HCT116 (cell line): ENCODE measurements at regions not wholly inside any gene's neighbourhood (a gene's known extent, or its start where the extent isn't known, plus 50 kb on each side); places are given as distances from the start of the nearest gene placed in this dataset.

ENCODE experiments used
- ATAC-seq: fragments of 200-7000 bp; cut with Tn5 transposase; 2 replicates; pipeline ENCODE4 v1.9.1; 2020; ENCODE audit warnings: mild to moderate bottlenecking, moderate library complexity
- BruUV-seq: library from RNA; stranded (reverse); fragments of 400-500 nt; replicated peaks from 2 replicates; lab custom pipeline; 2021; lab: Mats Ljungman, UMichigan
- CTCF ChIA-PET: fragments of 300-600 bp; sonication (Branson Sonifier 250); formaldehyde crosslinking; loops from one replicate; lab custom pipeline; 2021; ENCODE audit warnings: antibody characterized with exemption; lab: Charles Lee
- POLR2A ChIA-PET: fragments of 300-600, 350-600 bp; sonication (Branson Sonifier 250); formaldehyde crosslinking; loops from one replicate; lab custom pipeline; 2021; ENCODE audit warnings: antibody characterized with exemption; lab: Charles Lee
- RAD21 ChIA-PET, 2 experiments: fragments of 300-600 bp; sonication (Branson Sonifier 250); formaldehyde crosslinking; loops; one replicate each; lab custom pipeline; 2023; ENCODE audit warnings: low total read pairs in 2 of 2; ENCODE audit not compliant: uncharacterized antibody in 2 of 2, unreplicated experiment in 2 of 2, low non-redundant PET in 1 of 2; lab: Charles Lee
- DNase-seq: peaks from one replicate; pipeline ENCODE4 v3.0.0-alpha.2; 2010; ENCODE audit warnings: low read depth, low spot score
- H2AFZ ChIP-seq: fragments of 200-600 bp; shearing (Covaris generic), sonication (generic); 2 replicates; pipeline ENCODE4 v1.6.1; 2017; ENCODE audit warnings: low read depth, mixed run types, mixed read lengths, antibody characterized with exemption, low read length; ENCODE audit not compliant: poor library complexity, severe bottlenecking
- H3K27ac ChIP-seq: 2 replicates; pipeline ENCODE4 v1.5.1; 2012; ENCODE audit warnings: low read depth, low read length
- H3K27me3 ChIP-seq: fragments of 200-600 bp; sonication (generic); 2 replicates; pipeline ENCODE4 v1.6.1; 2016; ENCODE audit warnings: mixed run types, low read length, mixed read lengths; ENCODE audit not compliant: insufficient read depth
- H3K36me3 ChIP-seq, 2 experiments: fragments of 200-500 bp in 1 of 2; fragments of 200-600 bp in 1 of 2; sonication (Bioruptor generic) in 1 of 2; sonication (generic) in 1 of 2; 2 replicates each; pipeline versions ENCODE4 v1.5.1 to v1.6.1; 2014 to 2016; ENCODE audit warnings: low read length in 2 of 2, inconsistent platforms in 1 of 2, mixed read lengths in 1 of 2, mixed run types in 1 of 2; ENCODE audit not compliant: insufficient read depth in 2 of 2, control insufficient read depth in 1 of 2
- H3K4me1 ChIP-seq, 2 experiments: fragments of 200-600 bp in 1 of 2; sonication (generic) in 1 of 2; 2 replicates each; pipeline versions ENCODE4 v1.5.1 to v1.6.1; 2012 to 2017; ENCODE audit warnings: low read length in 2 of 2, inconsistent platforms in 1 of 2, mild to moderate bottlenecking in 1 of 2, mixed read lengths in 1 of 2, mixed run types in 1 of 2, moderate library complexity in 1 of 2; ENCODE audit not compliant: insufficient read depth in 2 of 2, control insufficient read depth in 1 of 2
- H3K4me2 ChIP-seq: fragments of 200-600 bp; sonication (generic); 2 replicates; pipeline ENCODE4 v1.6.1; 2017; ENCODE audit warnings: mixed run types, low read length, mixed read lengths
- H3K4me3 ChIP-seq, 2 experiments: fragments of 200-600 bp in 1 of 2; sonication (generic) in 1 of 2; replicated peaks in 1 of 2; 2 replicates each; pipeline ENCODE4 v1.5.1; 2011 to 2016; ENCODE audit warnings: low read length in 2 of 2, control low read depth in 1 of 2, low read depth in 1 of 2, mild to moderate bottlenecking in 1 of 2, mixed read lengths in 1 of 2, mixed run types in 1 of 2
- H3K79me2 ChIP-seq: fragments of 200-600 bp; sonication (generic); 2 replicates; pipeline ENCODE4 v1.6.1; 2017; ENCODE audit warnings: mild to moderate bottlenecking, mixed run types, low read length, moderate library complexity, mixed read lengths; ENCODE audit not compliant: insufficient read depth
- H3K9ac ChIP-seq: fragments of 200-600 bp; sonication (generic); 2 replicates; pipeline ENCODE4 v1.6.1; 2016; ENCODE audit warnings: low read length, mixed read lengths
- H3K9me2 ChIP-seq: fragments of 200-600 bp; sonication (generic), shearing (Covaris generic); 2 replicates; pipeline ENCODE4 v1.6.1; 2017; ENCODE audit warnings: mixed run types, mild to moderate bottlenecking, moderate library complexity; ENCODE audit not compliant: insufficient read depth
- H3K9me3 ChIP-seq, 2 experiments: fragments of 200-500 bp in 1 of 2; fragments of 200-600 bp in 1 of 2; sonication (Bioruptor generic) in 1 of 2; sonication (generic) in 1 of 2; 2 replicates each; pipeline ENCODE4 v1.6.1; 2014 to 2017; ENCODE audit warnings: low read length in 2 of 2, mixed read lengths in 2 of 2, inconsistent platforms in 1 of 2, low read depth in 1 of 2, mild to moderate bottlenecking in 1 of 2, mixed run types in 1 of 2, moderate library complexity in 1 of 2; ENCODE audit not compliant: control insufficient read depth in 1 of 2, insufficient read depth in 1 of 2
- H4K20me1 ChIP-seq: fragments of 200-600 bp; sonication (generic), shearing (Covaris generic); 2 replicates; pipeline ENCODE4 v1.6.1; 2017; ENCODE audit warnings: mixed run types, mild to moderate bottlenecking, moderate library complexity; ENCODE audit not compliant: insufficient read depth
- CBX3 ChIP-seq: IDR thresholded peaks from 2 replicates; pipeline ENCODE4 v1.6.1; 2012; ENCODE audit warnings: low read depth
- CEBPB ChIP-seq: IDR thresholded peaks from 2 replicates; pipeline ENCODE4 v1.6.1; 2012; ENCODE audit warnings: low read depth
- EGR1 ChIP-seq: IDR thresholded peaks from 2 replicates; pipeline ENCODE4 v1.6.1; 2012; ENCODE audit warnings: low read depth
- ELF1 ChIP-seq: IDR thresholded peaks from 2 replicates; pipeline ENCODE4 v1.6.1; 2012; ENCODE audit warnings: low read depth, borderline replicate concordance
- EZH2 ChIP-seq: fragments of 200-600 bp; sonication (generic); IDR thresholded peaks from 2 replicates; pipeline ENCODE4 v1.6.1; 2017; ENCODE audit warnings: antibody characterized with exemption, mixed run types
- EZH2phosphoT487 ChIP-seq: fragments of 200-600 bp; IDR thresholded peaks from 2 replicates; pipeline ENCODE4 v1.6.1; 2018; ENCODE audit warnings: antibody characterized with exemption, borderline replicate concordance
- JUND ChIP-seq: IDR thresholded peaks from 2 replicates; pipeline ENCODE4 v1.6.1; 2012
- POLR2A ChIP-seq: IDR thresholded peaks from 2 replicates; pipeline ENCODE4 v1.7.0; 2011; ENCODE audit warnings: borderline replicate concordance; ENCODE audit not compliant: insufficient read depth, insufficient read length; ENCODE audit errors: extremely low read depth
- POLR2AphosphoS5 ChIP-seq: IDR thresholded peaks from 2 replicates; pipeline ENCODE4 v1.6.1; 2011; ENCODE audit warnings: mild to moderate bottlenecking, low read depth, low read length, moderate library complexity
- RAD21 ChIP-seq: IDR thresholded peaks from 2 replicates; pipeline ENCODE4 v1.6.1; 2012; ENCODE audit warnings: low read depth, mild to moderate bottlenecking
- SRF ChIP-seq: IDR thresholded peaks from 2 replicates; pipeline ENCODE4 v1.6.1; 2012; ENCODE audit warnings: low read depth
- TCF7L2 ChIP-seq: IDR thresholded peaks from 2 replicates; pipeline ENCODE4 v1.7.0; 2011; ENCODE audit warnings: borderline replicate concordance, inconsistent platforms; ENCODE audit not compliant: insufficient read depth, insufficient read length; ENCODE audit errors: extremely low read depth
- YY1 ChIP-seq: IDR thresholded peaks from 2 replicates; pipeline ENCODE4 v1.6.1; 2011; ENCODE audit warnings: low read length, low read depth, moderate library complexity, mild to moderate bottlenecking; ENCODE audit not compliant: insufficient replicate concordance; ENCODE audit errors: extremely low read depth
- ZNF274 ChIP-seq: fragments of 200-500 bp; sonication (Bioruptor generic); IDR thresholded peaks from 2 replicates; pipeline ENCODE4 v1.6.1; 2014; ENCODE audit warnings: mild to moderate bottlenecking, low read depth, low read length, inconsistent platforms
- intact Hi-C: fragments of 100-400 bp; cut with micrococcal nuclease; formaldehyde crosslinking; loops from 2 replicates; pipeline ENCODE4 v1.10.0; 2022
- TF ChIP-seq, protein P1 (sequence below): IDR thresholded peaks from 2 replicates; pipeline ENCODE4 v1.6.1; 2012; ENCODE audit warnings: low read depth
- TF ChIP-seq, protein P2 (sequence below): IDR thresholded peaks from 2 replicates; pipeline ENCODE4 v1.6.1; 2012

DNA sequence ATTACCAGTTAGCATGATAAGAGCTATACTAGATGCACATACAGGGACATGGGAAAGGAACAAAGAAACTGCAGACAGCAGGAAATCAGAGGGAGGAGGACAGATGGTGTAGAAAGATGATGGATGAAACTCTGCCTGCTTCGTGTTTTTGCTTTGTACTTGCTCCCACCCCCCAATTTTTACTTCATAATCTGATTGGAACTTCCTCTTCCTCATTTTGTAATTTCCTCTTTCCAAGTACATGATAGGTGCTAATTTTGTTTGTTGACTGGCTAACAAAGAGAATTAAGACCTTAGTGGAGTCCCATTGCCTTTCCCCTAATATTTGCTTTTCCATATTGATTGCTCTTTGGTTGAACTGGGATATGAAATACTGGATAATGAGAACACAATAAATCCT is 76.0 kb upstream of the PELI1 start (continued):
- TF ChIP-seq, protein P1, sequence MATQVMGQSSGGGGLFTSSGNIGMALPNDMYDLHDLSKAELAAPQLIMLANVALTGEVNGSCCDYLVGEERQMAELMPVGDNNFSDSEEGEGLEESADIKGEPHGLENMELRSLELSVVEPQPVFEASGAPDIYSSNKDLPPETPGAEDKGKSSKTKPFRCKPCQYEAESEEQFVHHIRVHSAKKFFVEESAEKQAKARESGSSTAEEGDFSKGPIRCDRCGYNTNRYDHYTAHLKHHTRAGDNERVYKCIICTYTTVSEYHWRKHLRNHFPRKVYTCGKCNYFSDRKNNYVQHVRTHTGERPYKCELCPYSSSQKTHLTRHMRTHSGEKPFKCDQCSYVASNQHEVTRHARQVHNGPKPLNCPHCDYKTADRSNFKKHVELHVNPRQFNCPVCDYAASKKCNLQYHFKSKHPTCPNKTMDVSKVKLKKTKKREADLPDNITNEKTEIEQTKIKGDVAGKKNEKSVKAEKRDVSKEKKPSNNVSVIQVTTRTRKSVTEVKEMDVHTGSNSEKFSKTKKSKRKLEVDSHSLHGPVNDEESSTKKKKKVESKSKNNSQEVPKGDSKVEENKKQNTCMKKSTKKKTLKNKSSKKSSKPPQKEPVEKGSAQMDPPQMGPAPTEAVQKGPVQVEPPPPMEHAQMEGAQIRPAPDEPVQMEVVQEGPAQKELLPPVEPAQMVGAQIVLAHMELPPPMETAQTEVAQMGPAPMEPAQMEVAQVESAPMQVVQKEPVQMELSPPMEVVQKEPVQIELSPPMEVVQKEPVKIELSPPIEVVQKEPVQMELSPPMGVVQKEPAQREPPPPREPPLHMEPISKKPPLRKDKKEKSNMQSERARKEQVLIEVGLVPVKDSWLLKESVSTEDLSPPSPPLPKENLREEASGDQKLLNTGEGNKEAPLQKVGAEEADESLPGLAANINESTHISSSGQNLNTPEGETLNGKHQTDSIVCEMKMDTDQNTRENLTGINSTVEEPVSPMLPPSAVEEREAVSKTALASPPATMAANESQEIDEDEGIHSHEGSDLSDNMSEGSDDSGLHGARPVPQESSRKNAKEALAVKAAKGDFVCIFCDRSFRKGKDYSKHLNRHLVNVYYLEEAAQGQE = no peak
- TF ChIP-seq JUND = no peak
- no peak for TF ChIP-seq YY1
- TF ChIP-seq CBX3 = no peak
- TF ChIP-seq CEBPB = no peak
- TF ChIP-seq ELF1 = no peak
- TF ChIP-seq, all 23 proteins: peak for 0

DNA sequence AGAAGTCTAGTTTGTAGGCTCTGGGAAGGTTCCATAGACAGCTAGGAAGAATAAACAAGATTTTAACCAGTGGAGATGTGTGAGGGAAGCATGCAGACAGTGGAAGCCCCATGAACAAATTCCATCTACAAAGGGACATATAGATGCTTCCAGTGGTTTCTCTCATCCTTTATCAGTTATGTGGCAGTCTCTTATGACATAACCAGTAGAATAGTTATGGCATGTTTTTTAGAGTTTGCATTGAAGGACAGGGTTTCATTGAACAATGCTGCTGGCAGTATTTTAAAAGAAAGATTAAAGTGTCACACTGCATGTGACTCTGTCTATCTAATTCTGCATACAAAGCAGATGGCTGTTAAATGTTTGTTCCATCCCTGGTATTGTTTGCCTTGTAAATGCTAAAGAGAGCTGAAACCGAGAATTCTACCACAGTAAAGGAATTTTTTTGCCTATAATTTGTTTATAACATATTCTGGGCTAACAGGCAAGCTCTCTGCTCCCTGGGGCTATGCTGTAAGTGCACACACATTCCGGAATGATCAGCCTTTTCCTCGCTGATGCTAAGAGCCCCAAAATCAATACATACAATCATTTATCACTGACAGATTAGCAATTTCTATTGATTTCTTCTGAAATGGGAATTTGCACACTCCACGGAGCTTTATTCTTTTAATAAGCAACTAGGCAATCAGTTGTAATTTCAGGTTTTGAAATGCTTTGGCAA is 76.8 kb upstream of the PELI1 start:
- no peak overlapping the region for H3K9ac ChIP-seq
- H3K36me3 ChIP-seq = no peaks in the 10 kb centered on the region
- H3K4me2 ChIP-seq = no peak overlapping the region
- H3K27me3 ChIP-seq = no peaks in the 10 kb centered on the region
- BruUV-seq = no TSS peak
- H3K79me2 ChIP-seq = no peaks in the 10 kb centered on the region
- H3K27ac ChIP-seq = no peak overlapping the region
- H3K4me3 ChIP-seq = no peak overlapping the region
- H3K9me2 ChIP-seq = no peaks in the 10 kb centered on the region
- POLR2A ChIA-PET = no interaction called here
- intact Hi-C loops = no loop called here
- ATAC-seq = no peak
- H3K9me3 ChIP-seq = no peaks in the 10 kb centered on the region
- no peaks in the 10 kb centered on the region for H3K4me1 ChIP-seq
- H2AFZ ChIP-seq = no peak overlapping the region
- no peak for DNase-seq
- RAD21 ChIA-PET = no interaction called here
- no peaks in the 10 kb centered on the region for H4K20me1 ChIP-seq
- CTCF ChIA-PET = no interaction called here
- TF ChIP-seq ZNF274 = no peak
- TF ChIP-seq POLR2AphosphoS5 = no peak
- no peak for TF ChIP-seq EGR1
- TF ChIP-seq ELF1 = no peak
- TF ChIP-seq, protein P2, sequence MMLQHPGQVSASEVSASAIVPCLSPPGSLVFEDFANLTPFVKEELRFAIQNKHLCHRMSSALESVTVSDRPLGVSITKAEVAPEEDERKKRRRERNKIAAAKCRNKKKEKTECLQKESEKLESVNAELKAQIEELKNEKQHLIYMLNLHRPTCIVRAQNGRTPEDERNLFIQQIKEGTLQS = no peak
- TF ChIP-seq TCF7L2 = no peak
- no peak for TF ChIP-seq POLR2A
- TF ChIP-seq CEBPB = no peak
- no peak for TF ChIP-seq EZH2
- no peak for TF ChIP-seq SRF
- TF ChIP-seq, protein P1 = no peak
- no peak for TF ChIP-seq RAD21
- TF ChIP-seq EZH2phosphoT487 = no peak
- no peak for TF ChIP-seq YY1
- TF ChIP-seq CBX3 = no peak
